WTC11 (cell line): ENCODE measurements at regions not wholly inside any gene's neighbourhood (a gene's known extent, or its start where the extent isn't known, plus 50 kb on each side); places are given as distances from the start of the nearest gene placed in this dataset.

ENCODE experiments used
- ATAC-seq: fragments of 200-7000 bp; cut with Tn5 transposase; 2 replicates; pipeline ENCODE4 v1.10.0; 2021; ENCODE audit warnings: mild to moderate bottlenecking, moderate library complexity
- CTCF ChIA-PET: fragments of 300-600 bp; sonication (Branson Sonifier 250); formaldehyde crosslinking; loops from one replicate; lab custom pipeline; 2021; ENCODE audit warnings: antibody characterized with exemption; lab: Charles Lee
- POLR2A ChIA-PET: fragments of 350-600 bp; sonication (Branson Sonifier 250); formaldehyde crosslinking; loops from one replicate; lab custom pipeline; 2021; ENCODE audit warnings: antibody characterized with exemption; lab: Charles Lee
- DNase-seq: peaks from one replicate; pipeline ENCODE4 v3.0.0; 2021; ENCODE audit warnings: low spot score
- H3K27ac Mint-ChIP-seq: 2 replicates; pipeline ENCODE4 v1.8.0; 2021; ENCODE audit warnings: mixed read lengths
- H3K27me3 Mint-ChIP-seq: 2 replicates; pipeline ENCODE4 v1.8.0; 2021; ENCODE audit warnings: low read depth, mild to moderate bottlenecking, moderate library complexity, mixed read lengths
- H3K36me3 Mint-ChIP-seq: 2 replicates; pipeline ENCODE4 v1.8.0; 2021; ENCODE audit warnings: mixed read lengths
- H3K4me1 Mint-ChIP-seq: 2 replicates; pipeline ENCODE4 v1.8.0; 2022; ENCODE audit warnings: mixed read lengths
- H3K4me3 Mint-ChIP-seq: 2 replicates; pipeline ENCODE4 v1.8.0; 2021; ENCODE audit warnings: mild to moderate bottlenecking, moderate library complexity, mixed read lengths
- H3K9me3 Mint-ChIP-seq: 2 replicates; pipeline ENCODE4 v1.8.0; 2021; ENCODE audit warnings: mixed read lengths
- CREB1 ChIP-seq: sonication (generic); formaldehyde crosslinking; IDR thresholded peaks from 2 replicates; pipeline ENCODE4 v1.8.0; 2023; ENCODE audit warnings: mild to moderate bottlenecking, missing genetic modification reagents
- ESRRA ChIP-seq: sonication (generic); formaldehyde crosslinking; IDR thresholded peaks from 2 replicates; pipeline ENCODE4 v1.8.1; 2022; ENCODE audit warnings: mild to moderate bottlenecking, missing genetic modification reagents, borderline replicate concordance
- JUN ChIP-seq: sonication (generic); formaldehyde crosslinking; IDR thresholded peaks from 2 replicates; pipeline ENCODE4 v1.8.0; 2023; ENCODE audit warnings: mild to moderate bottlenecking, missing genetic modification reagents
- PRRX2 ChIP-seq: fragments of 250-450 bp; sonication (Bioruptor Pico); IDR thresholded peaks from 2 replicates; pipeline ENCODE4 v1.8.0; 2021; ENCODE audit warnings: mild to moderate bottlenecking
- SMAD3 ChIP-seq: sonication (generic); formaldehyde crosslinking; IDR thresholded peaks from 2 replicates; pipeline ENCODE4 v1.8.0; 2022; ENCODE audit warnings: missing genetic modification reagents, mild to moderate bottlenecking, borderline replicate concordance
- ZNF121 ChIP-seq: sonication (generic); formaldehyde crosslinking; IDR thresholded peaks from 2 replicates; pipeline ENCODE4 v1.8.0; 2023; ENCODE audit warnings: missing genetic modification reagents
- ZNF396 ChIP-seq: fragments of 250-450 bp; sonication (Bioruptor Pico); IDR thresholded peaks from 2 replicates; pipeline ENCODE4 v1.8.0; 2021; ENCODE audit warnings: mild to moderate bottlenecking, moderate library complexity, borderline replicate concordance
- TF ChIP-seq, protein P1 (sequence below): fragments of 250-450 bp; sonication (Bioruptor Pico); IDR thresholded peaks from 2 replicates; pipeline ENCODE4 v1.9.0; 2021; ENCODE audit warnings: mild to moderate bottlenecking
- TF ChIP-seq, protein P2 (sequence below): sonication (generic); formaldehyde crosslinking; conservative IDR thresholded peaks from 2 replicates; pipeline ENCODE4 v1.8.1; 2022; ENCODE audit warnings: mild to moderate bottlenecking, missing genetic modification reagents
- TF ChIP-seq, protein P3 (sequence below): sonication (generic); formaldehyde crosslinking; IDR thresholded peaks from 2 replicates; pipeline ENCODE4 v1.8.1; 2023; ENCODE audit warnings: mild to moderate bottlenecking, missing genetic modification reagents
- TF ChIP-seq, protein P4 (sequence below): sonication (generic); formaldehyde crosslinking; IDR thresholded peaks from 2 replicates; pipeline ENCODE4 v1.8.0; 2022; ENCODE audit warnings: missing genetic modification reagents
- TF ChIP-seq, protein P5 (sequence below): sonication (generic); formaldehyde crosslinking; conservative IDR thresholded peaks from 2 replicates; pipeline ENCODE4 v1.8.1; 2023; ENCODE audit warnings: mild to moderate bottlenecking, low read depth, missing genetic modification reagents, moderate library complexity
- TF ChIP-seq, protein P6 (sequence below): fragments of 250-450 bp; sonication (Bioruptor Pico); conservative IDR thresholded peaks from 2 replicates; pipeline ENCODE4 v1.9.0; 2021; ENCODE audit warnings: mild to moderate bottlenecking
- TF ChIP-seq, protein P7 (sequence below): sonication (generic); formaldehyde crosslinking; IDR thresholded peaks from 2 replicates; pipeline ENCODE4 v1.8.0; 2022; ENCODE audit warnings: mild to moderate bottlenecking, missing genetic modification reagents
- TF ChIP-seq, protein P8 (sequence below): fragments of 200-600 bp; IDR thresholded peaks from 2 replicates; pipeline ENCODE4 v1.8.0; 2022; ENCODE audit warnings: antibody characterized with exemption
- TF ChIP-seq, protein P9 (sequence below): fragments of 250-450 bp; sonication (Bioruptor Pico); IDR thresholded peaks from 2 replicates; pipeline ENCODE4 v1.9.0; 2021; ENCODE audit warnings: mild to moderate bottlenecking

DNA sequence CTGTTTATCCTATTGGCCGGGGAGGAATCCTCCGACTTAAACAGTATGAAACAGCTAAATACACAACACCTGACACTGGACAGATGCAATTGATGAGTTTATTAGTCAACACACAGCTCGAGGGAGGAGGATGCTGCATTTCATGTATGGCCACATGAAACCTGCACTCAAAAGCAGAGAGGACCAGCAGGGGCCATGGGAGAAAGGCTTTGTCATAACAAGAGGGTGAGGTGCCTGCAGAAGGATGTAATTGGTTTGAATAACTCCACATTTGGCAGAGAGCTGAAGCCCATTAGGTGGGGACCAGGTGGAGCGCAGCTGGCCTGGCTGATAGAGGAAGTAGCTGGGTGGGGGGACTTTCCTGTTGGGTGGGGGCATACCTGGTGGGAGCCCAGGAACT is 599.1 kb downstream of the PTPRU start (continued):
- TF ChIP-seq ZNF396 (no peak), CREB1 (CRISPR knock-in tag) (no peak), ESRRA (no peak)
- TF ChIP-seq, protein P1, sequence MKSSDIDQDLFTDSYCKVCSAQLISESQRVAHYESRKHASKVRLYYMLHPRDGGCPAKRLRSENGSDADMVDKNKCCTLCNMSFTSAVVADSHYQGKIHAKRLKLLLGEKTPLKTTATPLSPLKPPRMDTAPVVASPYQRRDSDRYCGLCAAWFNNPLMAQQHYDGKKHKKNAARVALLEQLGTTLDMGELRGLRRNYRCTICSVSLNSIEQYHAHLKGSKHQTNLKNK: no peak
- TF ChIP-seq, protein P2, sequence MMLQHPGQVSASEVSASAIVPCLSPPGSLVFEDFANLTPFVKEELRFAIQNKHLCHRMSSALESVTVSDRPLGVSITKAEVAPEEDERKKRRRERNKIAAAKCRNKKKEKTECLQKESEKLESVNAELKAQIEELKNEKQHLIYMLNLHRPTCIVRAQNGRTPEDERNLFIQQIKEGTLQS (CRISPR knock-in tag): no peak
- TF ChIP-seq, protein P3, sequence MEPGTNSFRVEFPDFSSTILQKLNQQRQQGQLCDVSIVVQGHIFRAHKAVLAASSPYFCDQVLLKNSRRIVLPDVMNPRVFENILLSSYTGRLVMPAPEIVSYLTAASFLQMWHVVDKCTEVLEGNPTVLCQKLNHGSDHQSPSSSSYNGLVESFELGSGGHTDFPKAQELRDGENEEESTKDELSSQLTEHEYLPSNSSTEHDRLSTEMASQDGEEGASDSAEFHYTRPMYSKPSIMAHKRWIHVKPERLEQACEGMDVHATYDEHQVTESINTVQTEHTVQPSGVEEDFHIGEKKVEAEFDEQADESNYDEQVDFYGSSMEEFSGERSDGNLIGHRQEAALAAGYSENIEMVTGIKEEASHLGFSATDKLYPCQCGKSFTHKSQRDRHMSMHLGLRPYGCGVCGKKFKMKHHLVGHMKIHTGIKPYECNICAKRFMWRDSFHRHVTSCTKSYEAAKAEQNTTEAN (CRISPR knock-in tag): no peak
- TF ChIP-seq, protein P4, sequence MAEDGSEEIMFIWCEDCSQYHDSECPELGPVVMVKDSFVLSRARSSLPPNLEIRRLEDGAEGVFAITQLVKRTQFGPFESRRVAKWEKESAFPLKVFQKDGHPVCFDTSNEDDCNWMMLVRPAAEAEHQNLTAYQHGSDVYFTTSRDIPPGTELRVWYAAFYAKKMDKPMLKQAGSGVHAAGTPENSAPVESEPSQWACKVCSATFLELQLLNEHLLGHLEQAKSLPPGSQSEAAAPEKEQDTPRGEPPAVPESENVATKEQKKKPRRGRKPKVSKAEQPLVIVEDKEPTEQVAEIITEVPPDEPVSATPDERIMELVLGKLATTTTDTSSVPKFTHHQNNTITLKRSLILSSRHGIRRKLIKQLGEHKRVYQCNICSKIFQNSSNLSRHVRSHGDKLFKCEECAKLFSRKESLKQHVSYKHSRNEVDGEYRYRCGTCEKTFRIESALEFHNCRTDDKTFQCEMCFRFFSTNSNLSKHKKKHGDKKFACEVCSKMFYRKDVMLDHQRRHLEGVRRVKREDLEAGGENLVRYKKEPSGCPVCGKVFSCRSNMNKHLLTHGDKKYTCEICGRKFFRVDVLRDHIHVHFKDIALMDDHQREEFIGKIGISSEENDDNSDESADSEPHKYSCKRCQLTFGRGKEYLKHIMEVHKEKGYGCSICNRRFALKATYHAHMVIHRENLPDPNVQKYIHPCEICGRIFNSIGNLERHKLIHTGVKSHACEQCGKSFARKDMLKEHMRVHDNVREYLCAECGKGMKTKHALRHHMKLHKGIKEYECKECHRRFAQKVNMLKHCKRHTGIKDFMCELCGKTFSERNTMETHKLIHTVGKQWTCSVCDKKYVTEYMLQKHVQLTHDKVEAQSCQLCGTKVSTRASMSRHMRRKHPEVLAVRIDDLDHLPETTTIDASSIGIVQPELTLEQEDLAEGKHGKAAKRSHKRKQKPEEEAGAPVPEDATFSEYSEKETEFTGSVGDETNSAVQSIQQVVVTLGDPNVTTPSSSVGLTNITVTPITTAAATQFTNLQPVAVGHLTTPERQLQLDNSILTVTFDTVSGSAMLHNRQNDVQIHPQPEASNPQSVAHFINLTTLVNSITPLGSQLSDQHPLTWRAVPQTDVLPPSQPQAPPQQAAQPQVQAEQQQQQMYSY (CRISPR knock-in tag): no peak
- TF ChIP-seq, protein P5, sequence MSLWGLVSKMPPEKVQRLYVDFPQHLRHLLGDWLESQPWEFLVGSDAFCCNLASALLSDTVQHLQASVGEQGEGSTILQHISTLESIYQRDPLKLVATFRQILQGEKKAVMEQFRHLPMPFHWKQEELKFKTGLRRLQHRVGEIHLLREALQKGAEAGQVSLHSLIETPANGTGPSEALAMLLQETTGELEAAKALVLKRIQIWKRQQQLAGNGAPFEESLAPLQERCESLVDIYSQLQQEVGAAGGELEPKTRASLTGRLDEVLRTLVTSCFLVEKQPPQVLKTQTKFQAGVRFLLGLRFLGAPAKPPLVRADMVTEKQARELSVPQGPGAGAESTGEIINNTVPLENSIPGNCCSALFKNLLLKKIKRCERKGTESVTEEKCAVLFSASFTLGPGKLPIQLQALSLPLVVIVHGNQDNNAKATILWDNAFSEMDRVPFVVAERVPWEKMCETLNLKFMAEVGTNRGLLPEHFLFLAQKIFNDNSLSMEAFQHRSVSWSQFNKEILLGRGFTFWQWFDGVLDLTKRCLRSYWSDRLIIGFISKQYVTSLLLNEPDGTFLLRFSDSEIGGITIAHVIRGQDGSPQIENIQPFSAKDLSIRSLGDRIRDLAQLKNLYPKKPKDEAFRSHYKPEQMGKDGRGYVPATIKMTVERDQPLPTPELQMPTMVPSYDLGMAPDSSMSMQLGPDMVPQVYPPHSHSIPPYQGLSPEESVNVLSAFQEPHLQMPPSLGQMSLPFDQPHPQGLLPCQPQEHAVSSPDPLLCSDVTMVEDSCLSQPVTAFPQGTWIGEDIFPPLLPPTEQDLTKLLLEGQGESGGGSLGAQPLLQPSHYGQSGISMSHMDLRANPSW (CRISPR knock-in tag): no peak

DNA sequence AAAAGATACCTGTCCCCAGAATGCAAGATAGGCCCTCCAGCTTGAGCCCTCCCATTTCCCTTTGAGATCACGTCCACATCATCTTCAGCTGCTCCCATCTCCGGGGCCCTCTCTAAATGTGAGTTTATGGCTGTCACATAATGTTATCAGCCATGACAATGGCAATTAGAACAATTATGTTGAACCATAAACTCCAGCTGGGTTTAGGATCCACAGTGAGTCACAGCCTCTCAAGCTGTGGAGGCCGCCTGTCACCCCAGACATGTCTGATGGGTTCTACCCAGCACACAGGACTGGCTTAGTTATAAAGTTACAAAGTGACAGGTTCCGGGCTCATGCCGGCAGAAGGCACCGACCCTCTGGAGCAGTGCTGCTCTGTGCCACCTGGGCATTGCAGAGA is 597.3 kb downstream of the PTPRU start:
- POLR2A ChIA-PET: no interaction called here
- CTCF ChIA-PET: no interaction called here
- H3K27me3 Mint-ChIP-seq: no peaks in the 10 kb centered on the region
- TF ChIP-seq ZNF121 (CRISPR knock-in tag) (no peak), JUN (CRISPR knock-in tag) (no peak), SMAD3 (no peak), PRRX2 (CRISPR knock-in tag) (no peak)
- TF ChIP-seq, protein P6, sequence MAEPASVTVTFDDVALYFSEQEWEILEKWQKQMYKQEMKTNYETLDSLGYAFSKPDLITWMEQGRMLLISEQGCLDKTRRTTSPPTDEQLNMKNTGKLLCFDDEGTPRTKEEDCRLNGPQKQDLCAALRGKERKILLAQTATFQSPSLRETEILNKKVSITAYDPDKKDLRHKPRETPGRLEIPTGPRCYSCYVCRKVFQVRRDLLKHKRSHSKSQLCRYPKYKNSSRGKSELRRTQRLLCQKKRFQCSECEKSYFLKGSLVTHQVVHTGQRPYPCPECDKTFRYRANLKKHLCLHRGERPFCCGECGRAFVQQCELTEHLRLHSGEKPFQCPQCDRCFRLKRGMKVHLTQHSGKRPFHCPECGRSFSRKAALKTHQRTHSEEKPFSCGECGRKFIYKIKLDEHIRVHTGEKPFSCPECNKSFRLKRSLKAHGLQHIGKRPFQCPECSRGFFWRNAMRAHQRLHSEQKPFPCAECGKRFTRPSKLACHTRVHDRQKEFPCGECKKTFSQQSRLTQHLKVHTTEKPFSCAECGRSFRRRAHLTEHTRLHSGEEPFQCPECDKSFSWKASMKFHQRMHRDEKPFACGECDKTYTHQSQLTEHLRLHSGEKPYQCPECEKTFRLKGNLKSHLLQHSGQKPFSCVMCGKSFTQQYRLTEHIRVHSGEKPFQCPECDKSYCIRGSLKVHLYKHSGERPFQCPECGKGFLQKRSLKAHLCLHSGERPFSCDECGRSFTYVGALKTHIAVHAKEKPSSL: no peak
- TF ChIP-seq, protein P7, sequence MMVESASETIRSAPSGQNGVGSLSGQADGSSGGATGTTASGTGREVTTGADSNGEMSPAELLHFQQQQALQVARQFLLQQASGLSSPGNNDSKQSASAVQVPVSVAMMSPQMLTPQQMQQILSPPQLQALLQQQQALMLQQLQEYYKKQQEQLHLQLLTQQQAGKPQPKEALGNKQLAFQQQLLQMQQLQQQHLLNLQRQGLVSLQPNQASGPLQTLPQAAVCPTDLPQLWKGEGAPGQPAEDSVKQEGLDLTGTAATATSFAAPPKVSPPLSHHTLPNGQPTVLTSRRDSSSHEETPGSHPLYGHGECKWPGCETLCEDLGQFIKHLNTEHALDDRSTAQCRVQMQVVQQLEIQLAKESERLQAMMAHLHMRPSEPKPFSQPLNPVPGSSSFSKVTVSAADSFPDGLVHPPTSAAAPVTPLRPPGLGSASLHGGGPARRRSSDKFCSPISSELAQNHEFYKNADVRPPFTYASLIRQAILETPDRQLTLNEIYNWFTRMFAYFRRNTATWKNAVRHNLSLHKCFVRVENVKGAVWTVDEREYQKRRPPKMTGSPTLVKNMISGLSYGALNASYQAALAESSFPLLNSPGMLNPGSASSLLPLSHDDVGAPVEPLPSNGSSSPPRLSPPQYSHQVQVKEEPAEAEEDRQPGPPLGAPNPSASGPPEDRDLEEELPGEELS (CRISPR knock-in tag): no peak
- TF ChIP-seq, protein P3 (CRISPR knock-in tag): no peak
- TF ChIP-seq, protein P2 (CRISPR knock-in tag): no peak
- TF ChIP-seq, protein P8, sequence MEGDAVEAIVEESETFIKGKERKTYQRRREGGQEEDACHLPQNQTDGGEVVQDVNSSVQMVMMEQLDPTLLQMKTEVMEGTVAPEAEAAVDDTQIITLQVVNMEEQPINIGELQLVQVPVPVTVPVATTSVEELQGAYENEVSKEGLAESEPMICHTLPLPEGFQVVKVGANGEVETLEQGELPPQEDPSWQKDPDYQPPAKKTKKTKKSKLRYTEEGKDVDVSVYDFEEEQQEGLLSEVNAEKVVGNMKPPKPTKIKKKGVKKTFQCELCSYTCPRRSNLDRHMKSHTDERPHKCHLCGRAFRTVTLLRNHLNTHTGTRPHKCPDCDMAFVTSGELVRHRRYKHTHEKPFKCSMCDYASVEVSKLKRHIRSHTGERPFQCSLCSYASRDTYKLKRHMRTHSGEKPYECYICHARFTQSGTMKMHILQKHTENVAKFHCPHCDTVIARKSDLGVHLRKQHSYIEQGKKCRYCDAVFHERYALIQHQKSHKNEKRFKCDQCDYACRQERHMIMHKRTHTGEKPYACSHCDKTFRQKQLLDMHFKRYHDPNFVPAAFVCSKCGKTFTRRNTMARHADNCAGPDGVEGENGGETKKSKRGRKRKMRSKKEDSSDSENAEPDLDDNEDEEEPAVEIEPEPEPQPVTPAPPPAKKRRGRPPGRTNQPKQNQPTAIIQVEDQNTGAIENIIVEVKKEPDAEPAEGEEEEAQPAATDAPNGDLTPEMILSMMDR: no peak
- TF ChIP-seq, protein P9, sequence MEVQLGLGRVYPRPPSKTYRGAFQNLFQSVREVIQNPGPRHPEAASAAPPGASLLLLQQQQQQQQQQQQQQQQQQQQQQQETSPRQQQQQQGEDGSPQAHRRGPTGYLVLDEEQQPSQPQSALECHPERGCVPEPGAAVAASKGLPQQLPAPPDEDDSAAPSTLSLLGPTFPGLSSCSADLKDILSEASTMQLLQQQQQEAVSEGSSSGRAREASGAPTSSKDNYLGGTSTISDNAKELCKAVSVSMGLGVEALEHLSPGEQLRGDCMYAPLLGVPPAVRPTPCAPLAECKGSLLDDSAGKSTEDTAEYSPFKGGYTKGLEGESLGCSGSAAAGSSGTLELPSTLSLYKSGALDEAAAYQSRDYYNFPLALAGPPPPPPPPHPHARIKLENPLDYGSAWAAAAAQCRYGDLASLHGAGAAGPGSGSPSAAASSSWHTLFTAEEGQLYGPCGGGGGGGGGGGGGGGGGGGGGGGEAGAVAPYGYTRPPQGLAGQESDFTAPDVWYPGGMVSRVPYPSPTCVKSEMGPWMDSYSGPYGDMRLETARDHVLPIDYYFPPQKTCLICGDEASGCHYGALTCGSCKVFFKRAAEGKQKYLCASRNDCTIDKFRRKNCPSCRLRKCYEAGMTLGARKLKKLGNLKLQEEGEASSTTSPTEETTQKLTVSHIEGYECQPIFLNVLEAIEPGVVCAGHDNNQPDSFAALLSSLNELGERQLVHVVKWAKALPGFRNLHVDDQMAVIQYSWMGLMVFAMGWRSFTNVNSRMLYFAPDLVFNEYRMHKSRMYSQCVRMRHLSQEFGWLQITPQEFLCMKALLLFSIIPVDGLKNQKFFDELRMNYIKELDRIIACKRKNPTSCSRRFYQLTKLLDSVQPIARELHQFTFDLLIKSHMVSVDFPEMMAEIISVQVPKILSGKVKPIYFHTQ (CRISPR knock-in tag): no peak

More for the DNA sequence above, 597.3 kb downstream of the PTPRU start:
- no peaks in the 10 kb centered on the region for H3K9me3 Mint-ChIP-seq
- H3K4me3 Mint-ChIP-seq: no peak overlapping the region
- DNase-seq: no peak
- peaks cover 16% of the 10 kb centered on the region for H3K4me1 Mint-ChIP-seq
- H3K36me3 Mint-ChIP-seq: no peaks in the 10 kb centered on the region
- H3K27ac Mint-ChIP-seq: no peak overlapping the region
- ATAC-seq: no peak
